IPS-18a (cell line): ENCODE measurements at regions not wholly inside any gene's neighbourhood (a gene's known extent, or its start where the extent isn't known, plus 50 kb on each side); places are given as distances from the start of the nearest gene placed in this dataset.

Experiments
- H3K27ac ChIP-seq: one replicate; pipeline ENCODE4 v1.5.1; 2013; ENCODE audit warnings: low read length
- H3K27me3 ChIP-seq: one replicate; pipeline ENCODE4 v1.6.1; 2013; ENCODE audit warnings: mild to moderate bottlenecking, low read length; ENCODE audit not compliant: control insufficient read depth, insufficient read depth
- H3K36me3 ChIP-seq: one replicate; pipeline ENCODE4 v1.6.1; 2013; ENCODE audit warnings: low read depth, low read length; ENCODE audit not compliant: control insufficient read depth
- H3K4me1 ChIP-seq: one replicate; pipeline ENCODE4 v1.6.1; 2013; ENCODE audit warnings: low read depth, low read length; ENCODE audit not compliant: control insufficient read depth
- H3K4me3 ChIP-seq: one replicate; pipeline ENCODE4 v1.5.1; 2013; ENCODE audit warnings: low read length
- H3K9ac ChIP-seq: one replicate; pipeline ENCODE4 v1.6.1; 2013; ENCODE audit warnings: mild to moderate bottlenecking, low read length, moderate library complexity
- H3K9me3 ChIP-seq: one replicate; pipeline ENCODE4 v1.6.1; 2013; ENCODE audit warnings: low read depth, low read length; ENCODE audit not compliant: control insufficient read depth

- Histone ChIP-seq H3K36me3 (no peaks in the 10 kb centered on the region), H3K4me3 (no peak overlapping the region), H3K9ac (no peak overlapping the region), H3K27ac (no peak overlapping the region), H3K27me3 (no peaks in the 10 kb centered on the region), H3K9me3 (no peaks in the 10 kb centered on the region), H3K4me1 (no peaks in the 10 kb centered on the region)
Measured at GRCh38 chr5:3214838-3215374, 380.7 kb upstream of the IRX1 start.

GRCh38 chr5:3214396-3214795 lies 381.2 kb upstream of the IRX1 start:
- Histone ChIP-seq H3K9ac (no peak overlapping the region), H3K27ac (no peak overlapping the region), H3K36me3 (no peaks in the 10 kb centered on the region), H3K4me3 (no peak overlapping the region), H3K27me3 (no peaks in the 10 kb centered on the region), H3K9me3 (no peaks in the 10 kb centered on the region), H3K4me1 (no peaks in the 10 kb centered on the region)

GRCh38 chr5:3212869-3213268 lies 382.8 kb upstream of the IRX1 start:
- H3K9me3 ChIP-seq: no peaks in the 10 kb centered on the region
- no peak overlapping the region for H3K27ac ChIP-seq
- H3K36me3 ChIP-seq: no peaks in the 10 kb centered on the region

GRCh38 chr5:3210531-3210930 lies 385.1 kb upstream of the IRX1 start:
- H3K9ac ChIP-seq: no peak overlapping the region
- no peaks in the 10 kb centered on the region for H3K4me1 ChIP-seq
- no peaks in the 10 kb centered on the region for H3K9me3 ChIP-seq
- H3K27ac ChIP-seq: no peak overlapping the region
- H3K4me3 ChIP-seq: no peak overlapping the region
- no peaks in the 10 kb centered on the region for H3K36me3 ChIP-seq
- H3K27me3 ChIP-seq: no peaks in the 10 kb centered on the region

More at GRCh38 chr5:3212869-3213268, 382.8 kb upstream of the IRX1 start:
- Histone ChIP-seq H3K4me3 (no peak overlapping the region), H3K27me3 (no peaks in the 10 kb centered on the region), H3K4me1 (no peaks in the 10 kb centered on the region), H3K9ac (no peak overlapping the region)

- no peaks in the 10 kb centered on the region for H3K9me3 ChIP-seq
- no peak overlapping the region for H3K9ac ChIP-seq
- no peaks in the 10 kb centered on the region for H3K36me3 ChIP-seq
- no peaks in the 10 kb centered on the region for H3K27me3 ChIP-seq
- no peak overlapping the region for H3K4me3 ChIP-seq
- no peaks in the 10 kb centered on the region for H3K4me1 ChIP-seq
- H3K27ac ChIP-seq: no peak overlapping the region
Measured at GRCh38 chr5:3209918-3210317, 385.7 kb upstream of the IRX1 start.

GRCh38 chr5:3202570-3202969 lies 393.1 kb upstream of the IRX1 start:
- H3K9ac ChIP-seq: no peak overlapping the region
- H3K27ac ChIP-seq: no peak overlapping the region
- H3K27me3 ChIP-seq: peaks cover 28% of the 10 kb centered on the region
- no peaks in the 10 kb centered on the region for H3K9me3 ChIP-seq
- H3K4me3 ChIP-seq: no peak overlapping the region
- no peaks in the 10 kb centered on the region for H3K36me3 ChIP-seq
- peaks cover 7% of the 10 kb centered on the region for H3K4me1 ChIP-seq

GRCh38 chr5:3201941-3202340 lies 393.7 kb upstream of the IRX1 start:
- no peak overlapping the region for H3K27ac ChIP-seq
- H3K9me3 ChIP-seq: no peaks in the 10 kb centered on the region
- H3K36me3 ChIP-seq: no peaks in the 10 kb centered on the region
- no peak overlapping the region for H3K4me3 ChIP-seq
- H3K27me3 ChIP-seq: peaks cover 35% of the 10 kb centered on the region
- peaks cover 12% of the 10 kb centered on the region for H3K4me1 ChIP-seq
- no peak overlapping the region for H3K9ac ChIP-seq

- Histone ChIP-seq H3K4me3 (no peak overlapping the region), H3K9me3 (no peaks in the 10 kb centered on the region), H3K27ac (no peak overlapping the region), H3K9ac (no peak overlapping the region), H3K27me3 (peaks cover 42% of the 10 kb centered on the region), H3K4me1 (peaks cover 20% of the 10 kb centered on the region), H3K36me3 (no peaks in the 10 kb centered on the region)
Measured at GRCh38 chr5:3201121-3201520, 394.5 kb upstream of the IRX1 start.

- Histone ChIP-seq H3K36me3 (no peaks in the 10 kb centered on the region), H3K4me1 (peaks cover 25% of the 10 kb centered on the region), H3K27me3 (peaks cover 42% of the 10 kb centered on the region), H3K4me3 (no peak overlapping the region), H3K9ac (no peak overlapping the region), H3K27ac (no peak overlapping the region), H3K9me3 (no peaks in the 10 kb centered on the region)
Measured at GRCh38 chr5:3199962-3200755, 395.5 kb upstream of the IRX1 start.

- Histone ChIP-seq H3K4me1 (peaks cover 36% of the 10 kb centered on the region), H3K27me3 (peaks cover 51% of the 10 kb centered on the region), H3K36me3 (no peaks in the 10 kb centered on the region), H3K9me3 (no peaks in the 10 kb centered on the region), H3K9ac (peak overlapping the region; percentile 21), H3K27ac (no peak overlapping the region), H3K4me3 (peak overlapping the region; percentile 61)
Measured at GRCh38 chr5:3198074-3198449, 397.6 kb upstream of the IRX1 start.

GRCh38 chr5:3197304-3198073 lies 398.1 kb upstream of the IRX1 start:
- Histone ChIP-seq H3K9me3 (no peaks in the 10 kb centered on the region), H3K4me3 (peak overlapping the region; percentile 61), H3K27me3 (peaks cover 51% of the 10 kb centered on the region), H3K27ac (no peak overlapping the region), H3K36me3 (no peaks in the 10 kb centered on the region), H3K4me1 (peaks cover 36% of the 10 kb centered on the region), H3K9ac (peak overlapping the region; percentile 21)
